Kidney epithelial cell (primary cell): ENCODE measurements at regions not wholly inside any gene's neighbourhood (a gene's known extent, or its start where the extent isn't known, plus 50 kb on each side); places are given as distances from the start of the nearest gene placed in this dataset.
"Not testable (repeated sequence)": the region's sequence is repeated elsewhere in the genome, so short reads cannot be mapped to it uniquely, and the experiment has no call there.

Experiments
- DNase-seq: peaks from one replicate; pipeline ENCODE4 v3.0.0-alpha.2; 2010; ENCODE audit warnings: low read depth
- H3K27me3 ChIP-seq: 2 replicates; pipeline ENCODE4 v1.6.0; 2011; ENCODE audit warnings: low read length; ENCODE audit not compliant: control insufficient read depth, insufficient read depth
- H3K36me3 ChIP-seq: 2 replicates; pipeline ENCODE4 v1.5.1; 2011; ENCODE audit warnings: low read length; ENCODE audit not compliant: control insufficient read depth, insufficient read depth
- H3K4me3 ChIP-seq: 2 replicates; pipeline ENCODE4 v1.5.1; 2011; ENCODE audit warnings: low read depth, mild to moderate bottlenecking, control low read depth, low read length
- CTCF ChIP-seq: IDR thresholded peaks from 2 replicates; pipeline ENCODE4 v1.5.1; 2011; ENCODE audit warnings: mild to moderate bottlenecking, moderate library complexity, low read length, control low read depth, inconsistent platforms; ENCODE audit not compliant: insufficient read depth, poor library complexity, severe bottlenecking

- Histone ChIP-seq H3K36me3 (no peaks in the 10 kb centered on the region), H3K27me3 (peaks cover 2% of the 10 kb centered on the region), H3K4me3 (no peak overlapping the region)
- no peak for TF ChIP-seq CTCF
- no peak for DNase-seq
These were observed 177.6 kb downstream of the IRF8 start for GRCh38 chr16:86076606-86077005.

- TF ChIP-seq CTCF: no peak
- no peaks in the 10 kb centered on the region for H3K36me3 ChIP-seq
- H3K4me3 ChIP-seq: no peak overlapping the region
- H3K27me3 ChIP-seq: peaks cover 2% of the 10 kb centered on the region
- DNase-seq: no peak
These were observed 178.4 kb downstream of the IRF8 start for GRCh38 chr16:86077243-86077940.

- no peak for TF ChIP-seq CTCF
- Histone ChIP-seq H3K4me3 (no peak overlapping the region), H3K36me3 (no peaks in the 10 kb centered on the region), H3K27me3 (peaks cover 2% of the 10 kb centered on the region)
- DNase-seq: no peak
These were observed 179.2 kb downstream of the IRF8 start for GRCh38 chr16:86078121-86078600.

GRCh38 chr16:86078711-86079110 lies 179.7 kb downstream of the IRF8 start:
- DNase-seq, H3K4me3 ChIP-seq, H3K27me3 ChIP-seq, H3K36me3 ChIP-seq: not testable (repeated sequence)

GRCh38 chr16:86079255-86079885 lies 180.4 kb downstream of the IRF8 start:
- DNase-seq: no peak
- Histone ChIP-seq H3K27me3 (peaks cover 2% of the 10 kb centered on the region), H3K36me3 (no peaks in the 10 kb centered on the region), H3K4me3 (no peak overlapping the region)
- no peak for TF ChIP-seq CTCF

- no peaks in the 10 kb centered on the region for H3K36me3 ChIP-seq
- TF ChIP-seq CTCF: no peak
These were observed 181.3 kb downstream of the IRF8 start for GRCh38 chr16:86080131-86080875.

More at GRCh38 chr16:86080131-86080875, 181.3 kb downstream of the IRF8 start:
- Histone ChIP-seq H3K4me3 (no peak overlapping the region), H3K27me3 (no peaks in the 10 kb centered on the region)
- no peak for DNase-seq
